ELR (cell line): ENCODE measurements at regions not wholly inside any gene's neighbourhood (a gene's known extent, or its start where the extent isn't known, plus 50 kb on each side); places are given as distances from the start of the nearest gene placed in this dataset.
"Not testable (repeated sequence)": the region's sequence is repeated elsewhere in the genome, so short reads cannot be mapped to it uniquely, and the experiment has no call there.

Source experiments
- DNase-seq: peaks from one replicate; pipeline ENCODE4 v3.0.0-alpha.2; 2015; ENCODE audit warnings: low read depth

- DNase-seq: no peak
Measured at GRCh38 chr1:182259968-182260367, 131.6 kb downstream of the GLUL start.

- DNase-seq: peak; percentile 27
Measured at GRCh38 chr1:182259229-182259872, 132.2 kb downstream of the GLUL start.

- no peak for DNase-seq
Measured at GRCh38 chr1:182257369-182258063, 134.1 kb downstream of the GLUL start.

- DNase-seq: no peak
Measured at GRCh38 chr1:182256931-182257330, 134.7 kb downstream of the GLUL start.

GRCh38 chr1:182255494-182255893 lies 136.1 kb downstream of the GLUL start:
- DNase-seq: no peak

- DNase-seq: no peak
Measured at GRCh38 chr1:182253319-182253860, 138.2 kb downstream of the GLUL start.

GRCh38 chr1:182251561-182251960 lies 140.0 kb downstream of the GLUL start:
- DNase-seq: no peak

- DNase-seq: no peak
Measured at GRCh38 chr1:182249201-182249676, 142.4 kb downstream of the GLUL start.

- no peak for DNase-seq
Measured at GRCh38 chr1:182248721-182249120, 142.9 kb downstream of the GLUL start.

- not testable (repeated sequence) for DNase-seq
Measured at GRCh38 chr1:182247813-182248212, 143.8 kb downstream of the GLUL start.

GRCh38 chr1:182246783-182247182 lies 144.8 kb downstream of the GLUL start:
- DNase-seq: no peak

GRCh38 chr1:182245040-182245439 lies 146.6 kb downstream of the GLUL start:
- no peak for DNase-seq

- no peak for DNase-seq
Measured at GRCh38 chr1:182244451-182244850, 147.1 kb downstream of the GLUL start.

- DNase-seq: no peak
Measured at GRCh38 chr1:182242641-182243040, 148.9 kb downstream of the GLUL start.

GRCh38 chr1:182240085-182240484 lies 151.5 kb downstream of the GLUL start:
- DNase-seq: no peak

GRCh38 chr1:182238421-182238820 lies 153.2 kb downstream of the GLUL start:
- DNase-seq: no peak

- DNase-seq: no peak
Measured at GRCh38 chr1:182237329-182237728, 154.3 kb downstream of the GLUL start.

GRCh38 chr1:182236651-182237077 lies 154.9 kb downstream of the GLUL start:
- DNase-seq: no peak

GRCh38 chr1:182235952-182236650 lies 155.5 kb downstream of the GLUL start:
- no peak for DNase-seq

- DNase-seq: no peak
Measured at GRCh38 chr1:182235604-182235951, 156.0 kb downstream of the GLUL start.

GRCh38 chr1:182229921-182230491 lies 161.6 kb downstream of the GLUL start:
- DNase-seq: no peak

- no peak for DNase-seq
Measured at GRCh38 chr1:182229451-182229850, 162.1 kb downstream of the GLUL start.
